ENCODE measurements at regions not wholly inside any gene's neighbourhood (a gene's known extent, or its start where the extent isn't known, plus 50 kb on each side); places are given as distances from the start of the nearest gene placed in this dataset.
"Not testable (repeated sequence)": the region's sequence is repeated elsewhere in the genome, so short reads cannot be mapped to it uniquely, and the experiment has no call there.

- not testable (repeated sequence) for DNase-seq
These were observed 249.7 kb upstream of the COPS8 start for GRCh38 chr2:236836028-236836427.

GRCh38 chr2:236840215-236840614, 245.5 kb upstream of the COPS8 start:
- DNase-seq: no peak

GRCh38 chr2:236840857-236841256, 244.8 kb upstream of the COPS8 start:
- no peak for DNase-seq

GRCh38 chr2:236841389-236841788, 244.3 kb upstream of the COPS8 start:
- DNase-seq: no peak

- DNase-seq: no peak
These were observed 242.3 kb upstream of the COPS8 start for GRCh38 chr2:236843161-236843968.

- no peak for DNase-seq
These were observed 241.0 kb upstream of the COPS8 start for GRCh38 chr2:236844711-236845110.

GRCh38 chr2:236847023-236847422, 238.7 kb upstream of the COPS8 start:
- no peak for DNase-seq

GRCh38 chr2:236847538-236848263, 238.0 kb upstream of the COPS8 start:
- DNase-seq: no peak

GRCh38 chr2:236848501-236848900, 237.2 kb upstream of the COPS8 start:
- no peak for DNase-seq

GRCh38 chr2:236849508-236849907, 236.2 kb upstream of the COPS8 start:
- no peak for DNase-seq

- DNase-seq: no peak
These were observed 235.7 kb upstream of the COPS8 start for GRCh38 chr2:236849940-236850339.

GRCh38 chr2:236851187-236851586, 234.5 kb upstream of the COPS8 start:
- DNase-seq: no peak

GRCh38 chr2:236852100-236852976, 233.4 kb upstream of the COPS8 start:
- DNase-seq: no peak

GRCh38 chr2:236852977-236853374, 232.7 kb upstream of the COPS8 start:
- no peak for DNase-seq

- DNase-seq: no peak
These were observed 232.1 kb upstream of the COPS8 start for GRCh38 chr2:236853585-236854051.

- no peak for DNase-seq
These were observed 230.4 kb upstream of the COPS8 start for GRCh38 chr2:236855176-236855865.

- no peak for DNase-seq
These were observed 229.5 kb upstream of the COPS8 start for GRCh38 chr2:236855866-236856847.

- no peak for DNase-seq
These were observed 228.8 kb upstream of the COPS8 start for GRCh38 chr2:236856848-236857235.

GRCh38 chr2:236857246-236857645, 228.4 kb upstream of the COPS8 start:
- no peak for DNase-seq

- DNase-seq: no peak
These were observed 227.9 kb upstream of the COPS8 start for GRCh38 chr2:236857781-236858180.

- no peak for DNase-seq
These were observed 227.0 kb upstream of the COPS8 start for GRCh38 chr2:236858661-236859060.

All from hematopoietic multipotent progenitor cell treated with erythropoietin and hydrocortisone succinate and interleukin-3 and kit ligand, for 8 days (in vitro differentiated cells).